Loucy (cell line): ENCODE measurements at regions not wholly inside any gene's neighbourhood (a gene's known extent, or its start where the extent isn't known, plus 50 kb on each side); places are given as distances from the start of the nearest gene placed in this dataset.

Experiments used
- H2AFZ ChIP-seq: fragments of 200-600 bp; sonication (generic); 2 replicates; pipeline ENCODE4 v1.6.0; 2016; ENCODE audit warnings: antibody characterized with exemption, mild to moderate bottlenecking, low read length, moderate library complexity
- H3F3A ChIP-seq: fragments of 200-600 bp; 2 replicates; pipeline ENCODE4 v1.6.0; 2016; ENCODE audit warnings: antibody characterized with exemption, low read depth, mild to moderate bottlenecking
- H3K27me3 ChIP-seq: fragments of 200-600 bp; sonication (generic); 2 replicates; pipeline ENCODE4 v1.6.1; 2014; ENCODE audit warnings: low read length, mild to moderate bottlenecking; ENCODE audit not compliant: insufficient read depth, poor library complexity, severe bottlenecking
- H3K36me3 ChIP-seq: fragments of 200-600 bp; sonication (generic); 2 replicates; pipeline ENCODE4 v1.6.1; 2016; ENCODE audit warnings: low read length; ENCODE audit not compliant: insufficient read depth
- H3K4me1 ChIP-seq: fragments of 200-600 bp; sonication (generic); 2 replicates; pipeline ENCODE4 v1.5.1; 2014; ENCODE audit warnings: low read length, mild to moderate bottlenecking; ENCODE audit not compliant: insufficient read depth, poor library complexity, severe bottlenecking
- H3K4me2 ChIP-seq: fragments of 200-600 bp; sonication (generic); 2 replicates; pipeline ENCODE4 v1.6.0; 2014; ENCODE audit warnings: antibody characterized with exemption, low read length, low read depth, mild to moderate bottlenecking; ENCODE audit not compliant: poor library complexity, severe bottlenecking
- H3K4me3 ChIP-seq: fragments of 200-600 bp; sonication (generic); 2 replicates; pipeline ENCODE4 v1.5.1; 2014; ENCODE audit warnings: low read length, mild to moderate bottlenecking, mixed read lengths; ENCODE audit not compliant: poor library complexity, severe bottlenecking
- H3K79me2 ChIP-seq: fragments of 200-600 bp; sonication (generic); 2 replicates; pipeline ENCODE4 v1.6.1; 2014; ENCODE audit warnings: low read length; ENCODE audit not compliant: insufficient read depth
- H3K9ac ChIP-seq: fragments of 200-600 bp; sonication (generic); 2 replicates; pipeline ENCODE4 v1.6.0; 2014; ENCODE audit warnings: mild to moderate bottlenecking, low read depth, low read length, moderate library complexity; ENCODE audit not compliant: poor library complexity, severe bottlenecking
- H3K9me2 ChIP-seq: fragments of 200-600 bp; sonication (generic); replicated peaks from 2 replicates; pipeline ENCODE4 v1.6.1; 2016; ENCODE audit warnings: low read depth, low read length, mixed read lengths
- H3K9me3 ChIP-seq: fragments of 200-600 bp; sonication (generic); 2 replicates; pipeline ENCODE4 v1.6.1; 2014; ENCODE audit warnings: mild to moderate bottlenecking, antibody characterized with exemption, low read length, low read depth; ENCODE audit not compliant: insufficient read depth
- H4K20me1 ChIP-seq: fragments of 200-600 bp; sonication (generic); 2 replicates; pipeline ENCODE4 v1.6.0; 2014; ENCODE audit warnings: antibody characterized with exemption, low read length, mild to moderate bottlenecking; ENCODE audit not compliant: insufficient read depth, poor library complexity, severe bottlenecking
- CTCF ChIP-seq: fragments of 200-600 bp; sonication (generic); conservative IDR thresholded peaks from 2 replicates; pipeline ENCODE4 v1.5.1; 2014; ENCODE audit warnings: mild to moderate bottlenecking, antibody characterized with exemption, low read length
- EZH2phosphoT487 ChIP-seq: fragments of 200-600 bp; IDR thresholded peaks from 2 replicates; pipeline ENCODE4 v1.6.1; 2018; ENCODE audit warnings: antibody characterized with exemption, mild to moderate bottlenecking, moderate library complexity, borderline replicate concordance

GRCh38 chr7:411677-412312, 107.9 kb downstream of the PDGFA start:
- no peaks in the 10 kb centered on the region for H3K79me2 ChIP-seq
- H4K20me1 ChIP-seq = no peaks in the 10 kb centered on the region
- H3K9me3 ChIP-seq = peaks cover 4% of the 10 kb centered on the region; the same call in 1 of the 2 replicates
- TF ChIP-seq EZH2phosphoT487 (no peak), CTCF (no peak)
- H2AFZ ChIP-seq = no peak overlapping the region
- no peak overlapping the region for H3K9ac ChIP-seq
- H3K4me1 ChIP-seq = no peaks in the 10 kb centered on the region
- H3F3A ChIP-seq = no peaks in the 10 kb centered on the region
- H3K36me3 ChIP-seq = no peaks in the 10 kb centered on the region
- H3K4me2 ChIP-seq = no peak overlapping the region
- H3K4me3 ChIP-seq = no peak overlapping the region
- no peaks in the 10 kb centered on the region for H3K9me2 ChIP-seq
- no peaks in the 10 kb centered on the region for H3K27me3 ChIP-seq

- Histone ChIP-seq H4K20me1 (no peaks in the 10 kb centered on the region), H3K9me2 (no peaks in the 10 kb centered on the region), H3K79me2 (no peaks in the 10 kb centered on the region), H2AFZ (no peak overlapping the region), H3K27me3 (no peaks in the 10 kb centered on the region), H3K9ac (no peak overlapping the region), H3K4me1 (no peaks in the 10 kb centered on the region), H3K4me3 (no peak overlapping the region), H3F3A (no peaks in the 10 kb centered on the region), H3K9me3 (peaks cover 4% of the 10 kb centered on the region; the same call in 1 of the 2 replicates), H3K4me2 (no peak overlapping the region), H3K36me3 (no peaks in the 10 kb centered on the region)
- no peak for TF ChIP-seq EZH2phosphoT487
- TF ChIP-seq CTCF = no peak
Measured at GRCh38 chr7:412313-412710, 107.3 kb downstream of the PDGFA start.

GRCh38 chr7:414681-415560, 104.7 kb downstream of the PDGFA start:
- no peaks in the 10 kb centered on the region for H3K79me2 ChIP-seq
- no peak overlapping the region for H3K9ac ChIP-seq
- H2AFZ ChIP-seq = no peak overlapping the region
- no peaks in the 10 kb centered on the region for H3K9me2 ChIP-seq
- H3K4me1 ChIP-seq = no peaks in the 10 kb centered on the region
- no peak overlapping the region for H3K4me3 ChIP-seq
- H3K9me3 ChIP-seq = peaks cover 6% of the 10 kb centered on the region; the same call in 1 of the 2 replicates
- H3K4me2 ChIP-seq = no peak overlapping the region
- TF ChIP-seq CTCF (no peak), EZH2phosphoT487 (no peak)
- H3K36me3 ChIP-seq = no peaks in the 10 kb centered on the region
- no peaks in the 10 kb centered on the region for H4K20me1 ChIP-seq
- no peaks in the 10 kb centered on the region for H3F3A ChIP-seq
- H3K27me3 ChIP-seq = no peaks in the 10 kb centered on the region
